Kidney (tissue), 13 donors: ENCODE measurements at regions not wholly inside any gene's neighbourhood (a gene's known extent, or its start where the extent isn't known, plus 50 kb on each side); places are given as distances from the start of the nearest gene placed in this dataset.

Experiments
- DNase-seq, 5 donors: peaks; one replicate each; pipeline ENCODE4 v3.0.0-alpha.2; 2013 to 2020
- FAIRE-seq: peaks from 2 replicates; lab custom pipeline; 2012; peaks lifted over from hg19 to GRCh38; lab: Jason Lieb, UNC
- H3K27ac ChIP-seq, 2 donors: one replicate each; pipeline ENCODE4 v1.7.0; 2013; ENCODE audit warnings: low read depth in 2 of 2, low read length in 2 of 2, inconsistent platforms in 1 of 2
- H3K27me3 ChIP-seq: one replicate; pipeline ENCODE4 v1.7.1; 2013; ENCODE audit warnings: low read length, inconsistent platforms; ENCODE audit not compliant: control insufficient read depth, insufficient read depth
- H3K36me3 ChIP-seq, 3 donors: one replicate each; pipeline versions ENCODE4 v1.7.0 to v1.7.1; 2013; ENCODE audit warnings: low read length in 3 of 3, control low read depth in 1 of 3, inconsistent platforms in 1 of 3; ENCODE audit not compliant: insufficient read depth in 3 of 3, control insufficient read depth in 2 of 3
- H3K4me1 ChIP-seq, 3 donors: one replicate each; pipeline versions ENCODE4 v1.7.0 to v1.7.1; 2013; ENCODE audit warnings: low read length in 3 of 3, inconsistent platforms in 1 of 3, low read depth in 1 of 3; ENCODE audit not compliant: control insufficient read depth in 2 of 3, insufficient read depth in 2 of 3
- H3K4me3 ChIP-seq, 3 donors: one replicate each; pipeline versions ENCODE4 v1.7.0 to v1.8.1; 2013; ENCODE audit warnings: low read length in 3 of 3, control low read depth in 1 of 3, inconsistent platforms in 1 of 3
- H3K9ac ChIP-seq, 3 donors: one replicate each; pipeline versions ENCODE4 v1.7.0 to v1.7.1; 2013; ENCODE audit warnings: low read length in 3 of 3, control low read depth in 1 of 3, inconsistent platforms in 1 of 3
- H3K9me3 ChIP-seq, 3 donors: one replicate each; pipeline versions ENCODE4 v1.7.0 to v1.7.1; 2013; ENCODE audit warnings: low read length in 3 of 3, control low read depth in 1 of 3, inconsistent platforms in 1 of 3; ENCODE audit not compliant: control insufficient read depth in 2 of 3, insufficient read depth in 1 of 3
- intact Hi-C: fragments of 100-400 bp; cut with DNase I; formaldehyde crosslinking; loops from one replicate; pipeline ENCODE4 v1.11.1; 2022
- TF ChIP-seq, protein P1 (sequence below): IDR thresholded peaks from 3 replicates; pipeline ENCODE4 v1.5.1; 2012; ENCODE audit warnings: mild to moderate bottlenecking, moderate library complexity, borderline replicate concordance; ENCODE audit not compliant: insufficient read depth; ENCODE audit errors: extremely low read depth
- donor health status: control.
- donor health status: control.
- donor health status: control.
- donor health status: control.
- donor health status: control.
- donor health status: DM: yes; HTN: yes; CAD: no.
- donor health status: Normal renal cell carcinoma (clear cell type).

- Histone ChIP-seq H3K36me3 (no peaks in the 10 kb centered on the region), H3K4me3 (no peak overlapping the region), H3K9ac (no peak overlapping the region), H3K27me3 (no peaks in the 10 kb centered on the region), H3K9me3 (peaks cover 0 to 16% (median 0%) of the 10 kb centered on the region in 3 donors), H3K4me1 (no peaks in the 10 kb centered on the region), H3K27ac (no peak overlapping the region)
- TF ChIP-seq, protein P1, sequence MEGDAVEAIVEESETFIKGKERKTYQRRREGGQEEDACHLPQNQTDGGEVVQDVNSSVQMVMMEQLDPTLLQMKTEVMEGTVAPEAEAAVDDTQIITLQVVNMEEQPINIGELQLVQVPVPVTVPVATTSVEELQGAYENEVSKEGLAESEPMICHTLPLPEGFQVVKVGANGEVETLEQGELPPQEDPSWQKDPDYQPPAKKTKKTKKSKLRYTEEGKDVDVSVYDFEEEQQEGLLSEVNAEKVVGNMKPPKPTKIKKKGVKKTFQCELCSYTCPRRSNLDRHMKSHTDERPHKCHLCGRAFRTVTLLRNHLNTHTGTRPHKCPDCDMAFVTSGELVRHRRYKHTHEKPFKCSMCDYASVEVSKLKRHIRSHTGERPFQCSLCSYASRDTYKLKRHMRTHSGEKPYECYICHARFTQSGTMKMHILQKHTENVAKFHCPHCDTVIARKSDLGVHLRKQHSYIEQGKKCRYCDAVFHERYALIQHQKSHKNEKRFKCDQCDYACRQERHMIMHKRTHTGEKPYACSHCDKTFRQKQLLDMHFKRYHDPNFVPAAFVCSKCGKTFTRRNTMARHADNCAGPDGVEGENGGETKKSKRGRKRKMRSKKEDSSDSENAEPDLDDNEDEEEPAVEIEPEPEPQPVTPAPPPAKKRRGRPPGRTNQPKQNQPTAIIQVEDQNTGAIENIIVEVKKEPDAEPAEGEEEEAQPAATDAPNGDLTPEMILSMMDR = no peak
- FAIRE-seq = no peak
- DNase-seq = no peak
- intact Hi-C loops = no loop called here
These were observed 467.1 kb upstream of the THBS1 start for GRCh38 chr15:39113741-39114140.

GRCh38 chr15:39114690-39115378 lies 466.0 kb upstream of the THBS1 start:
- no peak for FAIRE-seq
- no peak overlapping the region for H3K4me3 ChIP-seq
- intact Hi-C loops = no loop called here

GRCh38 chr15:39115379-39116057 lies 465.4 kb upstream of the THBS1 start:
- Histone ChIP-seq H3K36me3 (no peaks in the 10 kb centered on the region), H3K4me3 (no peak overlapping the region), H3K27me3 (no peaks in the 10 kb centered on the region), H3K27ac (no peak overlapping the region), H3K9me3 (peaks cover 0 to 16% (median 0%) of the 10 kb centered on the region in 3 donors), H3K4me1 (no peaks in the 10 kb centered on the region), H3K9ac (no peak overlapping the region)
- TF ChIP-seq, protein P1 = no peak
- DNase-seq (no peak), FAIRE-seq (no peak)
- intact Hi-C loops = no loop called here

More at GRCh38 chr15:39114690-39115378, 466.0 kb upstream of the THBS1 start:
- TF ChIP-seq, protein P1 = no peak
- no peaks in the 10 kb centered on the region for H3K27me3 ChIP-seq
- no peak overlapping the region for H3K27ac ChIP-seq
- peaks cover 0 to 16% (median 0%) of the 10 kb centered on the region in 3 donors for H3K9me3 ChIP-seq
- no peaks in the 10 kb centered on the region for H3K36me3 ChIP-seq
- DNase-seq = no peak
- no peaks in the 10 kb centered on the region for H3K4me1 ChIP-seq
- no peak overlapping the region for H3K9ac ChIP-seq
